ENCODE measurements at regions not wholly inside any gene's neighbourhood (a gene's known extent, or its start where the extent isn't known, plus 50 kb on each side); places are given as distances from the start of the nearest gene placed in this dataset.

DNA sequence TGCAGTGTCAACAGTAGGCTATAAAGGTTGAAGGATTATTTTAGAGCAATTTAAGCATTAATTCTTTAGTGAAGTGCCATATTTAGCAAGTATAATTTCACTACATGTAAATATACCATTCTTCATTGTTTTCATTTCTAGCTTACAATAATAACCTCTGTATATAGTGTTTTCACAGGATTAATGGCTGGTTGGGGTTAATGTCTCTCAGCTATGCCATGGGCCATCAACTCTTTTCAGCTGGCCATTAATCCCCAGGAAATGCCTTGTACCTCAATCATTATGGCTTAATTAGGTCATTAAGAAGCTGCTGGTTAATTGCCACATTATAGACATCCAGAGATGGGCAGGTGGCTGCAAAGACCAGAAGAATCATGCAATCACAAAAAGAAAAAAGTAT lies 715.1 kb downstream of the MAT2B start:
- peaks cover 10% of the 10 kb centered on the region for H3K4me1 Mint-ChIP-seq (ENCODE audit: low read depth)
- no peak overlapping the region for H3K27ac Mint-ChIP-seq
- H3K9me3 Mint-ChIP-seq (ENCODE audit: low read depth) = no peaks in the 10 kb centered on the region
- H3K4me3 Mint-ChIP-seq (ENCODE audit: low read depth) = no peak overlapping the region
- DNase-seq (ENCODE audit: low spot score, unreplicated experiment) = no peak
- TF ChIP-seq, protein P1, sequence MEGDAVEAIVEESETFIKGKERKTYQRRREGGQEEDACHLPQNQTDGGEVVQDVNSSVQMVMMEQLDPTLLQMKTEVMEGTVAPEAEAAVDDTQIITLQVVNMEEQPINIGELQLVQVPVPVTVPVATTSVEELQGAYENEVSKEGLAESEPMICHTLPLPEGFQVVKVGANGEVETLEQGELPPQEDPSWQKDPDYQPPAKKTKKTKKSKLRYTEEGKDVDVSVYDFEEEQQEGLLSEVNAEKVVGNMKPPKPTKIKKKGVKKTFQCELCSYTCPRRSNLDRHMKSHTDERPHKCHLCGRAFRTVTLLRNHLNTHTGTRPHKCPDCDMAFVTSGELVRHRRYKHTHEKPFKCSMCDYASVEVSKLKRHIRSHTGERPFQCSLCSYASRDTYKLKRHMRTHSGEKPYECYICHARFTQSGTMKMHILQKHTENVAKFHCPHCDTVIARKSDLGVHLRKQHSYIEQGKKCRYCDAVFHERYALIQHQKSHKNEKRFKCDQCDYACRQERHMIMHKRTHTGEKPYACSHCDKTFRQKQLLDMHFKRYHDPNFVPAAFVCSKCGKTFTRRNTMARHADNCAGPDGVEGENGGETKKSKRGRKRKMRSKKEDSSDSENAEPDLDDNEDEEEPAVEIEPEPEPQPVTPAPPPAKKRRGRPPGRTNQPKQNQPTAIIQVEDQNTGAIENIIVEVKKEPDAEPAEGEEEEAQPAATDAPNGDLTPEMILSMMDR (IDR thresholded peaks at IDR 0.05; ENCODE audit: unreplicated experiment) = no peak
- H3K27me3 Mint-ChIP-seq = no peaks in the 10 kb centered on the region
- peaks cover 2% of the 10 kb centered on the region for H3K36me3 Mint-ChIP-seq (ENCODE audit: insufficient read depth)

DNA sequence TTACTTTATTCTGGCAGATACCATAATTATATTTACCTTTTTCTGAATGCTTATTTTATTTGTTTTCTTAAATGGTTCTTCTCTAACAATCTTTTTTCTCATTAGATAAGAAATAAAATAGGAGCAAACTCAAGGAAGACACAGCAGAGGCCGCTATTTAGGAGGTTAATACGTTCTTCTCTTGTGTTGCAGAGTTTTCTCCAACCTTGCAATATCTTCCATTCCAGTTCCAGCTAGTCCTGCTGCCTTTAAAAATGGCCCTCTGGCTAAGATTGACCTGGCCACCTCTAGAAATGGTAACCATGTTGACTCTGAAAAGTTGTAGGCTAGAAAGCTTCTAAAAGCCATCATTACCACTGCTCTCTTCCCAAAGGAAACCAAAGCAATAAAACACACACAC lies 718.8 kb downstream of the MAT2B start:
- no peaks in the 10 kb centered on the region for H3K27me3 Mint-ChIP-seq
- H3K9me3 Mint-ChIP-seq (ENCODE audit: low read depth) = peaks cover 11% of the 10 kb centered on the region
- no peak overlapping the region for H3K4me3 Mint-ChIP-seq (ENCODE audit: low read depth)
- no peak overlapping the region for H3K27ac Mint-ChIP-seq
- DNase-seq (ENCODE audit: low spot score, unreplicated experiment) = no peak
- H3K4me1 Mint-ChIP-seq (ENCODE audit: low read depth) = peaks cover 8% of the 10 kb centered on the region
- TF ChIP-seq, protein P1 (IDR thresholded peaks at IDR 0.05; ENCODE audit: unreplicated experiment) = no peak
- peaks cover 1% of the 10 kb centered on the region for H3K36me3 Mint-ChIP-seq (ENCODE audit: insufficient read depth)

DNA sequence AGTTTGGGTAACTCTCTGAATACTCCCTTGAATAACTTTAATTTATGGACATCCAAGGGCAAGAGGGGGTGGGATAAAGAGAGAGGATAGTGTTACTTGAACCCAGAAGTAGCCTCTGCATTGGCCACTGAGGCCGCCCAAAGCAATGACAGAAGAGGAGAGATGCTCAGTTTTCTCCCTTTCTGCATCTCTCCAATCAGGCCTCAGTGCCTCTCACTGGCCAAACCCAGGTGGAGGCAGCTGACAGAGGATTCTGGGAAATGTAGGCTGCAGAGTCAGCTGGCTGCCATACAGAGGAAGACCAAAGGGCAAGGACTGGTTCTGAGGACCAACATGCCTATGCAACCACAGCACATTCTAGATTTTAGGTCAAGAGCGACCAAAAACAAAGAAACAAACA lies 719.4 kb downstream of the MAT2B start:
- Mint-ChIP-seq H3K27ac (no peak overlapping the region), H3K4me3 (ENCODE audit: low read depth) (no peak overlapping the region), H3K27me3 (no peaks in the 10 kb centered on the region), H3K9me3 (ENCODE audit: low read depth) (peaks cover 13% of the 10 kb centered on the region), H3K4me1 (ENCODE audit: low read depth) (peaks cover 8% of the 10 kb centered on the region), H3K36me3 (ENCODE audit: insufficient read depth) (peaks cover 1% of the 10 kb centered on the region)
- DNase-seq (ENCODE audit: low spot score, unreplicated experiment) = no peak
- TF ChIP-seq, protein P1 (IDR thresholded peaks at IDR 0.05; ENCODE audit: unreplicated experiment) = no peak

DNA sequence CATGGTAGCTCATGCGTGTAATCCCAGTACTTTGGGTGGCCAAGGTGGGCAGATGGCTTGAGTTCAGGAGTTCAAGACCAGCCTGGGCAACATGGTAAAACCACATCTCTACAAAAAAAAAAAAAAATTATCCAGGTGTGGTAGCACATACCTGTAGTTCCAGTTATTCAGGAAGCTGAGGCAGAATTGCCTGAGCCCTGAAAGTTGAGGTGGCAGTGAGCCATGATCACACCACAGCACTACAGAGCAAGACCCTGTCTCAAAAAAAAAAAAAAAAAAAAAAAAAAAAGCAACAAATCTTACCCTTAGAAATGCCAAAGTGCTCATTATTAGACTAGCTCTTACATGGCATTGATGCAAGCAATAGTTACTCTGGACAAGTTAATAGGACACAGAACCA lies 724.9 kb downstream of the MAT2B start:
- H3K9me3 Mint-ChIP-seq (ENCODE audit: low read depth) = peaks cover 13% of the 10 kb centered on the region
- no peak overlapping the region for H3K4me3 Mint-ChIP-seq (ENCODE audit: low read depth)
- no peaks in the 10 kb centered on the region for H3K27me3 Mint-ChIP-seq
- no peak overlapping the region for H3K27ac Mint-ChIP-seq
- TF ChIP-seq, protein P1 (IDR thresholded peaks at IDR 0.05; ENCODE audit: unreplicated experiment) = no peak
- peaks cover 1% of the 10 kb centered on the region for H3K4me1 Mint-ChIP-seq (ENCODE audit: low read depth)
- DNase-seq (ENCODE audit: low spot score, unreplicated experiment) = no peak
- peaks cover 1% of the 10 kb centered on the region for H3K36me3 Mint-ChIP-seq (ENCODE audit: insufficient read depth)

DNA sequence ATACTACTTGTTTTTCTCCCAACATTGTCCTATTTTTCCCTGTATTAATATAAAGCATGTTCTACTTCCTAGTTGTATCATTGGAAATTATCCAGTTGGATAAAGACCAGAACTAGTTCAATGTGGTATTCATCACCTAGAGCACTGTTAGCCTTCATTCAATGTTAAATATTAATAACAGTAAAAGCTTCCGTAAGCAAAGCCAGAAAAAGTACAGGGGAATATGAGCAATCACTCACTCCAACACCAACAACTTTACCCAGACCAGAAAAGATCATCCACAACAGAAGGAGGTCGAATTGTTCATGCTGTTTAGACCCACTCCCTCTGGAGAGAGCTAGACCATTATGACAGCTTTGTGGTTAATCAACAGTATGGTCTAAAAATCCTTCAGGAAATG lies 728.4 kb downstream of the MAT2B start:
- H3K9me3 Mint-ChIP-seq (ENCODE audit: low read depth) = peaks cover 7% of the 10 kb centered on the region

More for the DNA sequence above, 728.4 kb downstream of the MAT2B start:
- H3K27me3 Mint-ChIP-seq = no peaks in the 10 kb centered on the region
- H3K27ac Mint-ChIP-seq = no peak overlapping the region
- no peaks in the 10 kb centered on the region for H3K36me3 Mint-ChIP-seq (ENCODE audit: insufficient read depth)
- H3K4me1 Mint-ChIP-seq (ENCODE audit: low read depth) = peaks cover 1% of the 10 kb centered on the region
- no peak for DNase-seq (ENCODE audit: low spot score, unreplicated experiment)
- no peak overlapping the region for H3K4me3 Mint-ChIP-seq (ENCODE audit: low read depth)
- TF ChIP-seq, protein P1 (IDR thresholded peaks at IDR 0.05; ENCODE audit: unreplicated experiment) = no peak
